CD8-positive, alpha-beta memory T cell (primary cell): ENCODE measurements at regions not wholly inside any gene's neighbourhood (a gene's known extent, or its start where the extent isn't known, plus 50 kb on each side); places are given as distances from the start of the nearest gene placed in this dataset.

ENCODE experiments used
- CTCF ChIA-PET: fragments of 350-600 bp; sonication (Branson Sonifier 250); formaldehyde crosslinking; loops from one replicate; lab custom pipeline; 2021; ENCODE audit warnings: antibody characterized with exemption; lab: Charles Lee
- POLR2A ChIA-PET: fragments of 350-600 bp; sonication (Branson Sonifier 250); formaldehyde crosslinking; loops from one replicate; lab custom pipeline; 2021; ENCODE audit warnings: antibody characterized with exemption; lab: Charles Lee
- DNase-seq, 5 donors: peaks; one replicate each; pipeline versions ENCODE4 v3.0.0 to v3.0.0-alpha.2; 2020 to 2022; ENCODE audit warnings: mixed read lengths in 1 of 5
- H3K27ac ChIP-seq: one replicate; pipeline ENCODE4 v1.7.0; 2013; ENCODE audit warnings: low read depth, mild to moderate bottlenecking, low read length, moderate library complexity
- H3K27me3 ChIP-seq: 2 replicates; pipeline ENCODE4 v1.7.0; 2013; ENCODE audit warnings: low read length, mild to moderate bottlenecking; ENCODE audit not compliant: insufficient read depth, poor library complexity, severe bottlenecking
- H3K36me3 ChIP-seq: 2 replicates; pipeline ENCODE4 v1.7.0; 2013; ENCODE audit warnings: mild to moderate bottlenecking, low read length, moderate library complexity; ENCODE audit not compliant: insufficient read depth
- H3K4me1 ChIP-seq: 2 replicates; pipeline ENCODE4 v1.7.0; 2013; ENCODE audit warnings: mild to moderate bottlenecking, low read length, moderate library complexity; ENCODE audit not compliant: insufficient read depth
- H3K4me3 ChIP-seq: 2 replicates; pipeline ENCODE4 v1.7.0; 2013; ENCODE audit warnings: mild to moderate bottlenecking, low read length
- H3K9me3 ChIP-seq: 2 replicates; pipeline ENCODE4 v1.7.0; 2013; ENCODE audit warnings: mild to moderate bottlenecking, low read length
- H3K27ac Mint-ChIP-seq, 8 donors: one replicate each; pipeline ENCODE4 v1.8.0; 2020 to 2021; ENCODE audit warnings: mixed read lengths in 8 of 8, mild to moderate bottlenecking in 6 of 8, inconsistent platforms in 3 of 8, moderate library complexity in 3 of 8
- H3K27me3 Mint-ChIP-seq, 2 donors: one replicate each; pipeline ENCODE4 v1.8.0; 2020 to 2021; ENCODE audit warnings: mixed read lengths in 2 of 2, mild to moderate bottlenecking in 1 of 2, moderate library complexity in 1 of 2
- H3K36me3 Mint-ChIP-seq, 3 donors: one replicate each; pipeline ENCODE4 v1.8.0; 2020 to 2021; ENCODE audit warnings: mixed read lengths in 3 of 3, inconsistent platforms in 1 of 3, mild to moderate bottlenecking in 1 of 3
- H3K4me1 Mint-ChIP-seq, 3 donors: one replicate each; pipeline ENCODE4 v1.8.0; 2020 to 2021; ENCODE audit warnings: mixed read lengths in 3 of 3, inconsistent platforms in 1 of 3, mild to moderate bottlenecking in 1 of 3
- H3K4me3 Mint-ChIP-seq, 7 donors: one replicate each; pipeline ENCODE4 v1.8.0; 2020 to 2021; ENCODE audit warnings: mixed read lengths in 7 of 7, mild to moderate bottlenecking in 6 of 7, moderate library complexity in 4 of 7, inconsistent platforms in 2 of 7
- H3K9me3 Mint-ChIP-seq, 5 donors: one replicate each; pipeline ENCODE4 v1.8.0; 2020 to 2022; ENCODE audit warnings: mixed read lengths in 5 of 5, mild to moderate bottlenecking in 3 of 5, moderate library complexity in 2 of 5, inconsistent platforms in 1 of 5

GRCh38 chr6:18062733-18063132 is 59.7 kb downstream of the NHLRC1 start:
- Histone ChIP-seq H3K9me3 (no peaks in the 10 kb centered on the region), H3K27me3 (no peaks in the 10 kb centered on the region), H3K4me3 (no peak overlapping the region), H3K4me1 (no peaks in the 10 kb centered on the region), H3K36me3 (no peaks in the 10 kb centered on the region), H3K27ac (no peak overlapping the region)
- no peak overlapping the region for H3K27ac Mint-ChIP-seq
- H3K27me3 Mint-ChIP-seq = peaks cover 3 to 4% of the 10 kb centered on the region in 2 donors
- peaks cover 0 to 3% (median 0%) of the 10 kb centered on the region in 5 donors for H3K9me3 Mint-ChIP-seq
- ChIA-PET POLR2A (no interaction called here), CTCF (no interaction called here)
- no peak overlapping the region for H3K4me3 Mint-ChIP-seq
- DNase-seq = no peak
- no peaks in the 10 kb centered on the region for H3K4me1 Mint-ChIP-seq
- H3K36me3 Mint-ChIP-seq = no peaks in the 10 kb centered on the region

GRCh38 chr6:18058429-18058828 is 64.0 kb downstream of the NHLRC1 start:
- no peaks in the 10 kb centered on the region for H3K36me3 Mint-ChIP-seq
- H3K36me3 ChIP-seq = no peaks in the 10 kb centered on the region
- H3K9me3 Mint-ChIP-seq = peaks cover 0 to 3% (median 0%) of the 10 kb centered on the region in 5 donors
- ChIA-PET POLR2A (no interaction called here), CTCF (no interaction called here)
- no peak overlapping the region for H3K4me3 Mint-ChIP-seq
- H3K27ac Mint-ChIP-seq = no peak overlapping the region
- no peaks in the 10 kb centered on the region for H3K9me3 ChIP-seq
- DNase-seq = no peak
- no peak overlapping the region for H3K27ac ChIP-seq
- H3K4me3 ChIP-seq = no peak overlapping the region
- no peaks in the 10 kb centered on the region for H3K4me1 ChIP-seq
- H3K4me1 Mint-ChIP-seq = no peaks in the 10 kb centered on the region
- peaks cover 10 to 17% of the 10 kb centered on the region in 2 donors for H3K27me3 Mint-ChIP-seq
- no peaks in the 10 kb centered on the region for H3K27me3 ChIP-seq

- CTCF ChIA-PET = no interaction called here
Measured at GRCh38 chr6:18055714-18056382, 66.6 kb downstream of the NHLRC1 start.

GRCh38 chr6:18055098-18055497 is 67.4 kb downstream of the NHLRC1 start:
- Histone ChIP-seq H3K4me1 (no peaks in the 10 kb centered on the region), H3K27ac (no peak overlapping the region), H3K4me3 (no peak overlapping the region), H3K27me3 (no peaks in the 10 kb centered on the region), H3K36me3 (no peaks in the 10 kb centered on the region), H3K9me3 (no peaks in the 10 kb centered on the region)
- Mint-ChIP-seq H3K27me3 (peaks cover 13 to 20% of the 10 kb centered on the region in 2 donors), H3K36me3 (no peaks in the 10 kb centered on the region), H3K4me1 (no peaks in the 10 kb centered on the region), H3K27ac (no peak overlapping the region), H3K4me3 (no peak overlapping the region), H3K9me3 (peaks cover 0 to 2% (median 0%) of the 10 kb centered on the region in 5 donors)
- no peak for DNase-seq
- ChIA-PET CTCF (no interaction called here), POLR2A (no interaction called here)

More at GRCh38 chr6:18055714-18056382, 66.6 kb downstream of the NHLRC1 start:
- Mint-ChIP-seq H3K27ac (no peak overlapping the region), H3K9me3 (peaks cover 0 to 2% (median 0%) of the 10 kb centered on the region in 5 donors), H3K36me3 (no peaks in the 10 kb centered on the region), H3K27me3 (peaks cover 13 to 20% of the 10 kb centered on the region in 2 donors), H3K4me3 (no peak overlapping the region), H3K4me1 (no peaks in the 10 kb centered on the region)
- no peaks in the 10 kb centered on the region for H3K4me1 ChIP-seq
- no peaks in the 10 kb centered on the region for H3K9me3 ChIP-seq
- H3K27ac ChIP-seq = no peak overlapping the region
- no peaks in the 10 kb centered on the region for H3K36me3 ChIP-seq
- no peaks in the 10 kb centered on the region for H3K27me3 ChIP-seq
- H3K4me3 ChIP-seq = no peak overlapping the region
- POLR2A ChIA-PET = no interaction called here
- DNase-seq = no peak

- peaks cover 13 to 20% of the 10 kb centered on the region in 2 donors for H3K27me3 Mint-ChIP-seq
- CTCF ChIA-PET = no interaction called here
- H3K27me3 ChIP-seq = no peaks in the 10 kb centered on the region
- POLR2A ChIA-PET = no interaction called here
- no peak overlapping the region for H3K27ac Mint-ChIP-seq
- no peaks in the 10 kb centered on the region for H3K4me1 ChIP-seq
- no peak for DNase-seq
- H3K9me3 Mint-ChIP-seq = peaks cover 0 to 2% (median 0%) of the 10 kb centered on the region in 5 donors
- H3K4me3 ChIP-seq = no peak overlapping the region
- H3K27ac ChIP-seq = peak overlapping the region; percentile 30
- H3K4me3 Mint-ChIP-seq = no peak overlapping the region
- H3K4me1 Mint-ChIP-seq = no peaks in the 10 kb centered on the region
- H3K36me3 Mint-ChIP-seq = no peaks in the 10 kb centered on the region
- H3K36me3 ChIP-seq = no peaks in the 10 kb centered on the region
- no peaks in the 10 kb centered on the region for H3K9me3 ChIP-seq
Measured at GRCh38 chr6:18053555-18054445, 66.4 kb upstream of the KIF13A start.

GRCh38 chr6:18053078-18053477 is 65.6 kb upstream of the KIF13A start:
- no peak overlapping the region for H3K4me3 Mint-ChIP-seq
- no peak for DNase-seq
- Histone ChIP-seq H3K4me1 (no peaks in the 10 kb centered on the region), H3K27ac (no peak overlapping the region), H3K9me3 (no peaks in the 10 kb centered on the region), H3K4me3 (no peak overlapping the region), H3K36me3 (no peaks in the 10 kb centered on the region), H3K27me3 (no peaks in the 10 kb centered on the region)
- ChIA-PET CTCF (no interaction called here), POLR2A (no interaction called here)
- peaks cover 0 to 2% (median 0%) of the 10 kb centered on the region in 5 donors for H3K9me3 Mint-ChIP-seq
- H3K36me3 Mint-ChIP-seq = no peaks in the 10 kb centered on the region
- H3K27me3 Mint-ChIP-seq = peaks cover 13 to 20% of the 10 kb centered on the region in 2 donors
- H3K4me1 Mint-ChIP-seq = no peaks in the 10 kb centered on the region
- no peak overlapping the region for H3K27ac Mint-ChIP-seq

- H3K36me3 ChIP-seq = no peaks in the 10 kb centered on the region
- H3K27ac Mint-ChIP-seq = no peak overlapping the region
- H3K27me3 ChIP-seq = no peaks in the 10 kb centered on the region
- H3K9me3 ChIP-seq = no peaks in the 10 kb centered on the region
- H3K4me1 ChIP-seq = no peaks in the 10 kb centered on the region
- no peak overlapping the region for H3K27ac ChIP-seq
- peaks cover 6 to 11% of the 10 kb centered on the region in 2 donors for H3K27me3 Mint-ChIP-seq
- H3K4me1 Mint-ChIP-seq = no peaks in the 10 kb centered on the region
- CTCF ChIA-PET = no interaction called here
- H3K4me3 ChIP-seq = no peak overlapping the region
- DNase-seq = no peak
- H3K36me3 Mint-ChIP-seq = no peaks in the 10 kb centered on the region
- no peak overlapping the region for H3K4me3 Mint-ChIP-seq
- H3K9me3 Mint-ChIP-seq = peaks cover 0 to 2% (median 0%) of the 10 kb centered on the region in 5 donors
- POLR2A ChIA-PET = no interaction called here
Measured at GRCh38 chr6:18049646-18050045, 62.2 kb upstream of the KIF13A start.

GRCh38 chr6:18048953-18049630 is 61.7 kb upstream of the KIF13A start:
- Mint-ChIP-seq H3K4me3 (no peak overlapping the region), H3K4me1 (no peaks in the 10 kb centered on the region), H3K36me3 (no peaks in the 10 kb centered on the region), H3K9me3 (peaks cover 0 to 2% (median 0%) of the 10 kb centered on the region in 5 donors), H3K27ac (peak overlapping the region in 1 of 8 donors; percentile 11), H3K27me3 (peaks cover 6 to 7% of the 10 kb centered on the region in 2 donors)
- CTCF ChIA-PET = no interaction called here
- H3K27ac ChIP-seq = no peak overlapping the region
- POLR2A ChIA-PET = no interaction called here
- H3K27me3 ChIP-seq = no peaks in the 10 kb centered on the region
- no peaks in the 10 kb centered on the region for H3K36me3 ChIP-seq
- H3K9me3 ChIP-seq = no peaks in the 10 kb centered on the region
- no peak for DNase-seq
- no peaks in the 10 kb centered on the region for H3K4me1 ChIP-seq
- H3K4me3 ChIP-seq = no peak overlapping the region
